Trophoblast cell (in vitro differentiated cells and primary cell): ENCODE measurements at regions not wholly inside any gene's neighbourhood (a gene's known extent, or its start where the extent isn't known, plus 50 kb on each side); places are given as distances from the start of the nearest gene placed in this dataset.

Source experiments
- DNase-seq, 2 donors: peaks; one replicate each; pipeline ENCODE4 v3.0.0-alpha.2; 2016
- H2AFZ ChIP-seq: 2 replicates; pipeline ENCODE4 v1.6.1; 2013; ENCODE audit warnings: low read length, moderate library complexity, mild to moderate bottlenecking; ENCODE audit not compliant: insufficient read depth, poor library complexity
- H2AK5ac ChIP-seq: 2 replicates; pipeline ENCODE4 v1.6.1; 2013; ENCODE audit warnings: mild to moderate bottlenecking, low read length
- H2BK120ac ChIP-seq: 2 replicates; pipeline ENCODE4 v1.6.1; 2013; ENCODE audit warnings: low read length, mild to moderate bottlenecking, moderate library complexity; ENCODE audit not compliant: insufficient read depth, poor library complexity
- H2BK12ac ChIP-seq: 2 replicates; pipeline ENCODE4 v1.6.1; 2013; ENCODE audit warnings: mild to moderate bottlenecking, low read length, moderate library complexity
- H2BK5ac ChIP-seq: 2 replicates; pipeline ENCODE4 v1.6.1; 2013; ENCODE audit warnings: low read length, low read depth, moderate library complexity, mild to moderate bottlenecking; ENCODE audit not compliant: poor library complexity
- H3K14ac ChIP-seq: 2 replicates; pipeline ENCODE4 v1.6.1; 2013; ENCODE audit warnings: mild to moderate bottlenecking, low read length
- H3K18ac ChIP-seq: 2 replicates; pipeline ENCODE4 v1.6.1; 2013; ENCODE audit warnings: mild to moderate bottlenecking, low read length
- H3K23ac ChIP-seq: 2 replicates; pipeline ENCODE4 v1.6.1; 2013; ENCODE audit warnings: low read length
- H3K27ac ChIP-seq: 2 replicates; pipeline ENCODE4 v1.5.1; 2013; ENCODE audit warnings: low read depth, mild to moderate bottlenecking, inconsistent platforms, low read length, moderate library complexity
- H3K27me3 ChIP-seq: 2 replicates; pipeline ENCODE4 v1.6.1; 2013; ENCODE audit warnings: inconsistent platforms, mild to moderate bottlenecking, low read length, moderate library complexity; ENCODE audit not compliant: insufficient read depth
- H3K36me3 ChIP-seq, 2 experiments: 1 replicate in 1 of 2; 2 replicates in 1 of 2; pipeline ENCODE4 v1.6.1; 2013; ENCODE audit warnings: low read length in 2 of 2, mild to moderate bottlenecking in 2 of 2, moderate library complexity in 1 of 2; ENCODE audit not compliant: insufficient read depth in 2 of 2, control insufficient read depth in 1 of 2
- H3K4ac ChIP-seq: 2 replicates; pipeline ENCODE4 v1.6.1; 2013; ENCODE audit warnings: low read depth, mild to moderate bottlenecking, low read length, moderate library complexity
- H3K4me1 ChIP-seq, 2 experiments: 1 replicate in 1 of 2; 2 replicates in 1 of 2; pipeline ENCODE4 v1.6.1; 2013; ENCODE audit warnings: low read length in 2 of 2, mild to moderate bottlenecking in 2 of 2, moderate library complexity in 1 of 2; ENCODE audit not compliant: insufficient read depth in 2 of 2, control insufficient read depth in 1 of 2
- H3K4me2 ChIP-seq: 2 replicates; pipeline ENCODE4 v1.6.1; 2013; ENCODE audit warnings: inconsistent platforms, mild to moderate bottlenecking, low read length, moderate library complexity
- H3K4me3 ChIP-seq: 2 replicates; pipeline ENCODE4 v1.5.1; 2013; ENCODE audit warnings: mild to moderate bottlenecking, low read depth, low read length, inconsistent platforms
- H3K79me1 ChIP-seq: one replicate; pipeline ENCODE4 v1.6.1; 2013; ENCODE audit warnings: low read length
- H3K79me2 ChIP-seq: 2 replicates; pipeline ENCODE4 v1.6.1; 2013; ENCODE audit warnings: low read length, mild to moderate bottlenecking; ENCODE audit not compliant: control insufficient read depth, insufficient read depth, poor library complexity
- H3K9ac ChIP-seq: 2 replicates; pipeline ENCODE4 v1.6.1; 2013; ENCODE audit warnings: mild to moderate bottlenecking, low read length
- H3K9me3 ChIP-seq: 2 replicates; pipeline ENCODE4 v1.6.1; 2013; ENCODE audit warnings: low read depth, mild to moderate bottlenecking, control low read depth, inconsistent platforms, low read length; ENCODE audit not compliant: insufficient read depth
- H4K12ac ChIP-seq: 2 replicates; pipeline ENCODE4 v1.6.1; 2013; ENCODE audit warnings: low read depth, mild to moderate bottlenecking, low read length, moderate library complexity
- H4K8ac ChIP-seq: 2 replicates; pipeline ENCODE4 v1.6.1; 2013; ENCODE audit warnings: low read depth, mild to moderate bottlenecking, low read length, moderate library complexity
- H4K91ac ChIP-seq: one replicate; pipeline ENCODE4 v1.6.1; 2013; ENCODE audit warnings: low read depth, mild to moderate bottlenecking, low read length, moderate library complexity
- WGBS: extraction: QIAGEN DNeasy Blood & Tissue Kit; methylation state at CpG from one replicate; pipeline ENCODE4 v1.1.7; 2013; ENCODE audit warnings: missing lambda C conversion rate; ENCODE audit not compliant: insufficient read length, insufficient coverage; ENCODE audit errors: extremely low coverage; 5-methylcytosine and 5-hydroxymethylcytosine counted together

DNA sequence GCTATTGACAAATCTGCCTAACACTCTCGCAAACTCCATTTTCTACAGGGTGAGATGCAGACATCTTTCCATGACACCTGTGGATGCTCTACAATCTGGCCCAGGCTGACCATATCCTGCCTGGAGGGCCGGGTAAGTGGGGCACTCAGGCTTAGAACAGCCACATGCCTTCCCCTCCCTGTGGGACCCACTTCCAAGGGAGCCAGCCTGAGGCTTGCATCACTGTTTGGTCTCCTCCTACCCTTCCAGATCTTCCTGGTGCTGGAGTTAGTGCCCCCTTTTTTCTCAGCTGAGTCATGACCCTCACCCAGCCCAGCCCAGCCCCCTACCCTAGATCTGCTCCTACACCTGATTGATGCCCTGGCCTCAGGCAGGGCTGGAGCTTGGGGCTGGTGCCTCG is 62.0 kb upstream of the KCNK12 start:
- Histone ChIP-seq H4K8ac (no peak overlapping the region), H3K79me1 (no peaks in the 10 kb centered on the region), H4K12ac (no peak overlapping the region), H3K14ac (no peak overlapping the region), H3K9me3 (no peaks in the 10 kb centered on the region), H2BK5ac (no peak overlapping the region), H3K4me2 (no peak overlapping the region), H2AK5ac (no peak overlapping the region), H4K91ac (no peak overlapping the region), H2BK12ac (no peak overlapping the region), H3K27me3 (no peaks in the 10 kb centered on the region), H3K27ac (no peak overlapping the region), H3K9ac (no peak overlapping the region), H3K18ac (no peak overlapping the region), H3K4ac (no peak overlapping the region), H3K23ac (no peak overlapping the region), H3K79me2 (no peaks in the 10 kb centered on the region), H2AFZ (no peak overlapping the region), H2BK120ac (no peak overlapping the region), H3K4me3 (no peak overlapping the region), H3K4me1 (peaks cover 4 to 9% of the 10 kb centered on the region in 2 experiments), H3K36me3 (no peaks in the 10 kb centered on the region)
- DNase-seq = no peak
- no CpG with 5 or more reads among the region's 3 CpGs for WGBS

- DNase-seq = peak; percentile 93
- H3K9ac ChIP-seq = no peak overlapping the region
- H3K27me3 ChIP-seq = no peaks in the 10 kb centered on the region
- no peak overlapping the region for H2AFZ ChIP-seq
- H3K79me2 ChIP-seq = no peaks in the 10 kb centered on the region
- WGBS = no CpG with 5 or more reads among the region's 12 CpGs
- no peaks in the 10 kb centered on the region for H3K79me1 ChIP-seq
- H3K27ac ChIP-seq = no peak overlapping the region
- peaks cover 4 to 9% of the 10 kb centered on the region in 2 experiments for H3K4me1 ChIP-seq
- H3K36me3 ChIP-seq = no peaks in the 10 kb centered on the region
- H3K14ac ChIP-seq = no peak overlapping the region
- no peak overlapping the region for H4K91ac ChIP-seq
- no peak overlapping the region for H3K4me3 ChIP-seq
- H2BK120ac ChIP-seq = no peak overlapping the region
- no peak overlapping the region for H2BK12ac ChIP-seq
- H3K18ac ChIP-seq = no peak overlapping the region
- H3K9me3 ChIP-seq = no peaks in the 10 kb centered on the region
- no peak overlapping the region for H2BK5ac ChIP-seq
- no peak overlapping the region for H3K4ac ChIP-seq
- no peak overlapping the region for H3K23ac ChIP-seq
- no peak overlapping the region for H4K8ac ChIP-seq
- no peak overlapping the region for H4K12ac ChIP-seq
- H2AK5ac ChIP-seq = no peak overlapping the region
- no peak overlapping the region for H3K4me2 ChIP-seq
Observed at GRCh38 chr2:47631792-47632398, 61.1 kb upstream of the KCNK12 start.

DNA sequence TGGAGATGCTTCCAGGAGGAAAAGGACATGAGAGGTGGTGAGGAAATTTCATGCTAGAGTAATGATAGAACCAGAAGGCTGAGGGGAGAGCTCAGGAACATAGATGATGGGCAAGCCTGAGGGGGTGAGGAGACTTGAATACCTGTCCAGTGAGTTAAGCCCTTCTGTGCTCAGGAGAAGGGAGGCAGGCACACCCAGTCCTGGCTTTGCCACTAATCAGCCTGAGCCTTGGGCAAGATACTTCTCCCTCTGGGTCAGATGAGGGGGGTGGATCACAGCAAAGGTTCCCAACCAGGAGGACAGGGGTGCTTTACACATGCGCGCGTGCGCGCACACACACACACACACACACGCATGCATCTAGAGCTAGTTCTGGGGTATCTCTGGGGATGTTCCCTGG is 60.5 kb upstream of the KCNK12 start:
- Histone ChIP-seq H2BK12ac (no peak overlapping the region), H3K27ac (no peak overlapping the region), H3K14ac (no peak overlapping the region), H3K4me3 (no peak overlapping the region), H2BK5ac (no peak overlapping the region), H3K9ac (no peak overlapping the region), H3K27me3 (no peaks in the 10 kb centered on the region), H2BK120ac (no peak overlapping the region), H3K79me2 (no peaks in the 10 kb centered on the region), H2AK5ac (no peak overlapping the region), H3K4me2 (no peak overlapping the region), H4K91ac (no peak overlapping the region), H3K23ac (no peak overlapping the region), H4K12ac (no peak overlapping the region), H2AFZ (no peak overlapping the region), H3K36me3 (no peaks in the 10 kb centered on the region), H3K4ac (no peak overlapping the region), H4K8ac (no peak overlapping the region), H3K4me1 (peaks cover 4 to 9% of the 10 kb centered on the region in 2 experiments), H3K18ac (no peak overlapping the region), H3K79me1 (no peaks in the 10 kb centered on the region), H3K9me3 (no peaks in the 10 kb centered on the region)
- WGBS = no CpG with 5 or more reads among the region's 6 CpGs
- DNase-seq = peak; percentile 92 to 93

DNA sequence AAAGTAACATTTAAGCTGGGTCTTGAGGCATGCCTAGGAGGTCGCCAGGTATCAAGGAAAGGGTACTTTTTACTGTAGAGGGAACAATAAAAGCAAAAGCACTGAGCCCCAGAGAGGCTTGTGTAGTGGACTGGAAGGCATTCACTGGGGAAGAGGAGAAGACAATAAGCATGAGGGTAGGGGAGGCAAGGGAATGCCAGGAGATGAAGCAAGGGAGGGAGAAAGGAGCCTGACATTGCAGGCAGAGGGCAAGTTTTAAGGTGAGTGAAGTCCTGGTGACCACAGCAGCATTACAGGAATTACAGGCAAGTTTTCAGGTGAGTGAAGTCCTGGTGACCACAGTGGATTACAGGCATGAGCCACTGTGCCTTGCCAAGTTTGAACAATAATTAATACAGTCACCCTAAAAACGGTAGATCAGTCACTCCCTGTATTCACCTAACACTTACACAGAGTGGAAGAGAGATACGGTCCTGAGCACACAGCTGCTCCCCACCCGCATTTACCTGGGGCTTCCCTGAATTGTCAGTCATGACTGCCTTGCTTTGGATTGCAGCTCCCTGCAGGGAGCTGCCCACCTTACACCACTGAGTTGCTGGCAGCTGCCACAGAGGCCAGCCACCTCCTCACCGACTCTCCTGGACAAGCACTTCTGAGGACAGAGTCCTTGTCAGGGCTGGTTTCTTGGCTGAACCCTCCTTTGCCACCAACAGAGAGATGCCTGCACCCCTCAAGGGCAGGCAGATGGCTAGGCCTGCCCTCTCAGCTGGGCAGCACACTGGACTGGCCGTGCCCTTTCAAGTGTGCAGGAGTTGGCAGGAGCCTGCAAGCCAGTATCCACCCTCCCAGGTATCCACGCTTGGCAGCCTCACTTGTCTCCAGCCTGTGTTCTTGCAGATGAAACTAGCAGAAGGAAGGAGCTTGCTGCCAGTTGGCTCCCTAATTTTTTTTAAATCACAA is 59.0 kb upstream of the KCNK12 start:
- Histone ChIP-seq H3K18ac (no peak overlapping the region), H3K79me2 (no peaks in the 10 kb centered on the region), H3K36me3 (no peaks in the 10 kb centered on the region), H3K4me1 (peaks cover 4 to 9% of the 10 kb centered on the region in 2 experiments), H2AK5ac (no peak overlapping the region), H2AFZ (no peak overlapping the region), H3K79me1 (no peaks in the 10 kb centered on the region), H3K9me3 (no peaks in the 10 kb centered on the region), H2BK5ac (no peak overlapping the region), H4K91ac (no peak overlapping the region), H3K27ac (no peak overlapping the region), H3K4me3 (no peak overlapping the region), H3K4ac (no peak overlapping the region), H4K8ac (no peak overlapping the region), H2BK12ac (no peak overlapping the region), H3K14ac (no peak overlapping the region), H2BK120ac (no peak overlapping the region), H3K23ac (no peak overlapping the region), H3K9ac (no peak overlapping the region), H3K27me3 (no peaks in the 10 kb centered on the region), H3K4me2 (no peak overlapping the region), H4K12ac (no peak overlapping the region)
- peak; percentile 90 to 91 for DNase-seq
- WGBS = no CpG with 5 or more reads among the region's 7 CpGs
